K562 (cell line): ENCODE measurements at regions not wholly inside any gene's neighbourhood (a gene's known extent, or its start where the extent isn't known, plus 50 kb on each side); places are given as distances from the start of the nearest gene placed in this dataset.

Experiments used
- BMI1 ChIP-seq: fragments of 150-350 bp; IDR thresholded peaks from 2 replicates; pipeline ENCODE4 v1.6.1; 2014; ENCODE audit warnings: low read length
- MED1 ChIP-seq: sonication (generic); formaldehyde crosslinking; IDR thresholded peaks from 2 replicates; pipeline ENCODE4 v1.8.1; 2023; ENCODE audit warnings: missing genetic modification reagents, borderline replicate concordance
- PTRF ChIP-seq: fragments of 450-650 bp; IDR thresholded peaks from 2 replicates; pipeline ENCODE4 v1.6.1; 2016; ENCODE audit warnings: mild to moderate bottlenecking, missing genetic modification characterization, missing compliant biosample characterization
- SPI1 ChIP-seq: IDR thresholded peaks from 2 replicates; pipeline ENCODE4 v1.6.1; 2011; ENCODE audit warnings: low read depth, low read length, control low read depth, borderline replicate concordance
- TF ChIP-seq, protein P1 (sequence below): fragments of 450-650 bp; IDR thresholded peaks from 2 replicates; pipeline ENCODE4 v1.6.1; 2016; ENCODE audit warnings: antibody characterized with exemption
- TF ChIP-seq, protein P2 (sequence below): fragments of 450-650 bp; IDR thresholded peaks from 2 replicates; pipeline ENCODE4 v1.6.1; 2018; ENCODE audit not compliant: partially characterized antibody
- TF ChIP-seq, protein P3 (sequence below): sonication (generic); formaldehyde crosslinking; IDR thresholded peaks from 2 replicates; pipeline ENCODE4 v1.8.0; 2022; ENCODE audit warnings: mild to moderate bottlenecking, missing genetic modification reagents, borderline replicate concordance
- TF ChIP-seq, protein P4 (sequence below): fragments of 450-650 bp; IDR thresholded peaks from 2 replicates; pipeline ENCODE4 v1.6.1; 2017; ENCODE audit warnings: antibody characterized with exemption

DNA sequence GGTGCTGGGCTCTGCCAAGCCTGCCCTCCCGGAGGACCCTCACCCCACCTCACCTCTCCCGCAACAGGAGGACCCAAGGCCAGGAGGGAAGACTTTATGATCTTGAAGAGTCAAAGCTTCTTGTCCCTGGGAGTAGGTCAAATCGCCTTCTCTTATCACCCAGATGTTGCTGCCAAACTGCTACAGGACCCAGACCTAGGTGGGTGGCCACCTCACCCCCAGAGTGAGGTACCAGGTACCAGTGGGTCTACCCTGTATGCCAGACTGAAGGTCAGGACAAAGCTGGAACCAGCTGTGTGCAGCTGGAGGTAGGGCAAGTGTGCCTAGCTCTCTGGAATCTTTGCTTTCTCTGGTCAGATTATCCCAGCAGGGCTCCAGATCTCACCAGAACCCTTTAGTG is 197.2 kb downstream of the ZFP36L2 start (continued):
- TF ChIP-seq SPI1: no peak
- TF ChIP-seq, protein P1, sequence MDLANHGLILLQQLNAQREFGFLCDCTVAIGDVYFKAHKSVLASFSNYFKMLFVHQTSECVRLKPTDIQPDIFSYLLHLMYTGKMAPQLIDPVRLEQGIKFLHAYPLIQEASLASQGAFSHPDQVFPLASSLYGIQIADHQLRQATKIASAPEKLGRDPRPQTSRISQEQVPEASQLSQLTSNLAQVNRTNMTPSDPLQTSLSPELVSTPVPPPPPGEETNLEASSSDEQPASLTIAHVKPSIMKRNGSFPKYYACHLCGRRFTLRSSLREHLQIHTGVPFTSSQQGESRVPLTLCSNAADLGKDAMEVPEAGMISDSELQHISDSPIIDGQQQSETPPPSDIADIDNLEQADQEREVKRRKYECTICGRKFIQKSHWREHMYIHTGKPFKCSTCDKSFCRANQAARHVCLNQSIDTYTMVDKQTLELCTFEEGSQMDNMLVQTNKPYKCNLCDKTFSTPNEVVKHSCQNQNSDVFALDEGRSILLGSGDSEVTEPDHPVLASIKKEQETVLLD: no peak
- TF ChIP-seq, protein P2, sequence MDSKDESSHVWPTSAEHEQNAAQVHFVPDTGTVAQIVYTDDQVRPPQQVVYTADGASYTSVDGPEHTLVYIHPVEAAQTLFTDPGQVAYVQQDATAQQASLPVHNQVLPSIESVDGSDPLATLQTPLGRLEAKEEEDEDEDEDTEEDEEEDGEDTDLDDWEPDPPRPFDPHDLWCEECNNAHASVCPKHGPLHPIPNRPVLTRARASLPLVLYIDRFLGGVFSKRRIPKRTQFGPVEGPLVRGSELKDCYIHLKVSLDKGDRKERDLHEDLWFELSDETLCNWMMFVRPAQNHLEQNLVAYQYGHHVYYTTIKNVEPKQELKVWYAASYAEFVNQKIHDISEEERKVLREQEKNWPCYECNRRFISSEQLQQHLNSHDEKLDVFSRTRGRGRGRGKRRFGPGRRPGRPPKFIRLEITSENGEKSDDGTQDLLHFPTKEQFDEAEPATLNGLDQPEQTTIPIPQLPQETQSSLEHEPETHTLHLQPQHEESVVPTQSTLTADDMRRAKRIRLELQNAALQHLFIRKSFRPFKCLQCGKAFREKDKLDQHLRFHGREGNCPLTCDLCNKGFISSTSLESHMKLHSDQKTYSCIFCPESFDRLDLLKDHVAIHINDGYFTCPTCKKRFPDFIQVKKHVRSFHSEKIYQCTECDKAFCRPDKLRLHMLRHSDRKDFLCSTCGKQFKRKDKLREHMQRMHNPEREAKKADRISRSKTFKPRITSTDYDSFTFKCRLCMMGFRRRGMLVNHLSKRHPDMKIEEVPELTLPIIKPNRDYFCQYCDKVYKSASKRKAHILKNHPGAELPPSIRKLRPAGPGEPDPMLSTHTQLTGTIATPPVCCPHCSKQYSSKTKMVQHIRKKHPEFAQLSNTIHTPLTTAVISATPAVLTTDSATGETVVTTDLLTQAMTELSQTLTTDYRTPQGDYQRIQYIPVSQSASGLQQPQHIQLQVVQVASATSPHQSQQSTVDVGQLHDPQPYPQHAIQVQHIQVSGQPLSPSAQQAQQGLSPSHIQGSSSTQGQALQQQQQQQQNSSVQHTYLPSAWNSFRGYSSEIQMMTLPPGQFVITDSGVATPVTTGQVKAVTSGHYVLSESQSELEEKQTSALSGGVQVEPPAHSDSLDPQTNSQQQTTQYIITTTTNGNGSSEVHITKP: no peak
- TF ChIP-seq MED1: no peak
- TF ChIP-seq, protein P3, sequence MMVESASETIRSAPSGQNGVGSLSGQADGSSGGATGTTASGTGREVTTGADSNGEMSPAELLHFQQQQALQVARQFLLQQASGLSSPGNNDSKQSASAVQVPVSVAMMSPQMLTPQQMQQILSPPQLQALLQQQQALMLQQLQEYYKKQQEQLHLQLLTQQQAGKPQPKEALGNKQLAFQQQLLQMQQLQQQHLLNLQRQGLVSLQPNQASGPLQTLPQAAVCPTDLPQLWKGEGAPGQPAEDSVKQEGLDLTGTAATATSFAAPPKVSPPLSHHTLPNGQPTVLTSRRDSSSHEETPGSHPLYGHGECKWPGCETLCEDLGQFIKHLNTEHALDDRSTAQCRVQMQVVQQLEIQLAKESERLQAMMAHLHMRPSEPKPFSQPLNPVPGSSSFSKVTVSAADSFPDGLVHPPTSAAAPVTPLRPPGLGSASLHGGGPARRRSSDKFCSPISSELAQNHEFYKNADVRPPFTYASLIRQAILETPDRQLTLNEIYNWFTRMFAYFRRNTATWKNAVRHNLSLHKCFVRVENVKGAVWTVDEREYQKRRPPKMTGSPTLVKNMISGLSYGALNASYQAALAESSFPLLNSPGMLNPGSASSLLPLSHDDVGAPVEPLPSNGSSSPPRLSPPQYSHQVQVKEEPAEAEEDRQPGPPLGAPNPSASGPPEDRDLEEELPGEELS (CRISPR knock-in tag): no peak
- TF ChIP-seq, protein P4, sequence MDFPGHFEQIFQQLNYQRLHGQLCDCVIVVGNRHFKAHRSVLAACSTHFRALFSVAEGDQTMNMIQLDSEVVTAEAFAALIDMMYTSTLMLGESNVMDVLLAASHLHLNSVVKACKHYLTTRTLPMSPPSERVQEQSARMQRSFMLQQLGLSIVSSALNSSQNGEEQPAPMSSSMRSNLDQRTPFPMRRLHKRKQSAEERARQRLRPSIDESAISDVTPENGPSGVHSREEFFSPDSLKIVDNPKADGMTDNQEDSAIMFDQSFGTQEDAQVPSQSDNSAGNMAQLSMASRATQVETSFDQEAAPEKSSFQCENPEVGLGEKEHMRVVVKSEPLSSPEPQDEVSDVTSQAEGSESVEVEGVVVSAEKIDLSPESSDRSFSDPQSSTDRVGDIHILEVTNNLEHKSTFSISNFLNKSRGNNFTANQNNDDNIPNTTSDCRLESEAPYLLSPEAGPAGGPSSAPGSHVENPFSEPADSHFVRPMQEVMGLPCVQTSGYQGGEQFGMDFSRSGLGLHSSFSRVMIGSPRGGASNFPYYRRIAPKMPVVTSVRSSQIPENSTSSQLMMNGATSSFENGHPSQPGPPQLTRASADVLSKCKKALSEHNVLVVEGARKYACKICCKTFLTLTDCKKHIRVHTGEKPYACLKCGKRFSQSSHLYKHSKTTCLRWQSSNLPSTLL: no peak
- no peak for TF ChIP-seq BMI1
- no peak for TF ChIP-seq PTRF (tag)
